Hepatocyte (in vitro differentiated cells): ENCODE measurements at regions not wholly inside any gene's neighbourhood (a gene's known extent, or its start where the extent isn't known, plus 50 kb on each side); places are given as distances from the start of the nearest gene placed in this dataset.

Experiments
- DNase-seq: peaks from one replicate; pipeline ENCODE4 v3.0.0-alpha.2; 2016; ENCODE audit warnings: low spot score
- H2AFZ ChIP-seq: fragments of 200-600 bp; sonication (generic); 2 replicates; pipeline ENCODE4 v1.6.0; 2016; ENCODE audit warnings: antibody characterized with exemption, mild to moderate bottlenecking
- H3K27ac ChIP-seq: fragments of 200-600 bp; sonication (generic); 2 replicates; pipeline ENCODE4 v1.5.1; 2016; ENCODE audit warnings: mild to moderate bottlenecking
- H3K27me3 ChIP-seq: fragments of 200-600 bp; sonication (generic); 2 replicates; pipeline ENCODE4 v1.6.1; 2016
- H3K36me3 ChIP-seq: fragments of 200-600 bp; sonication (generic); replicated peaks from 2 replicates; pipeline ENCODE4 v1.5.1; 2016; ENCODE audit warnings: low read depth; ENCODE audit not compliant: insufficient read depth
- H3K4me1 ChIP-seq: fragments of 200-600 bp; sonication (generic); 2 replicates; pipeline ENCODE4 v1.5.1; 2016; ENCODE audit warnings: mild to moderate bottlenecking, moderate library complexity; ENCODE audit not compliant: insufficient read depth
- H3K4me2 ChIP-seq: fragments of 200-600 bp; sonication (generic); 2 replicates; pipeline ENCODE4 v1.6.0; 2016
- H3K4me3 ChIP-seq: fragments of 200-600 bp; sonication (generic); 2 replicates; pipeline ENCODE4 v1.5.1; 2016; ENCODE audit warnings: mild to moderate bottlenecking
- H3K79me2 ChIP-seq: fragments of 200-600 bp; sonication (generic); 2 replicates; pipeline ENCODE4 v1.6.0; 2017; ENCODE audit warnings: mild to moderate bottlenecking
- H3K9me2 ChIP-seq: fragments of 200-600 bp; sonication (generic); replicated peaks from 2 replicates; pipeline ENCODE4 v1.6.0; 2017; ENCODE audit warnings: mild to moderate bottlenecking; ENCODE audit not compliant: insufficient read depth
- H3K9me3 ChIP-seq: fragments of 200-600 bp; sonication (generic); 2 replicates; pipeline ENCODE4 v1.5.1; 2016; ENCODE audit warnings: low read depth, mild to moderate bottlenecking
- H4K20me1 ChIP-seq: fragments of 200-600 bp; sonication (generic); 2 replicates; pipeline ENCODE4 v1.6.0; 2016; ENCODE audit warnings: mild to moderate bottlenecking; ENCODE audit not compliant: insufficient read depth, poor library complexity, severe bottlenecking
- EZH2 ChIP-seq: fragments of 200-600 bp; sonication (generic); IDR thresholded peaks from 2 replicates; pipeline ENCODE4 v1.6.1; 2016; ENCODE audit warnings: antibody characterized with exemption, mild to moderate bottlenecking, borderline replicate concordance
- EZH2phosphoT487 ChIP-seq: fragments of 200-600 bp; sonication (generic); IDR thresholded peaks from one replicate; pipeline ENCODE4 v1.6.1; 2018; ENCODE audit warnings: antibody characterized with exemption, mild to moderate bottlenecking, low read depth, moderate library complexity; ENCODE audit not compliant: unreplicated experiment, severe bottlenecking
- WGBS: methylation state at CpG from one replicate; pipeline ENCODE4 v1.1.6; 2016; ENCODE audit warnings: low lambda C conversion rate; ENCODE audit errors: missing lambda C conversion rate; 5-methylcytosine and 5-hydroxymethylcytosine counted together
- TF ChIP-seq, protein P1 (sequence below): fragments of 200-600 bp; sonication (generic); IDR thresholded peaks from 2 replicates; pipeline ENCODE4 v1.5.1; 2016; ENCODE audit warnings: antibody characterized with exemption, mild to moderate bottlenecking; ENCODE audit not compliant: poor library complexity

DNA sequence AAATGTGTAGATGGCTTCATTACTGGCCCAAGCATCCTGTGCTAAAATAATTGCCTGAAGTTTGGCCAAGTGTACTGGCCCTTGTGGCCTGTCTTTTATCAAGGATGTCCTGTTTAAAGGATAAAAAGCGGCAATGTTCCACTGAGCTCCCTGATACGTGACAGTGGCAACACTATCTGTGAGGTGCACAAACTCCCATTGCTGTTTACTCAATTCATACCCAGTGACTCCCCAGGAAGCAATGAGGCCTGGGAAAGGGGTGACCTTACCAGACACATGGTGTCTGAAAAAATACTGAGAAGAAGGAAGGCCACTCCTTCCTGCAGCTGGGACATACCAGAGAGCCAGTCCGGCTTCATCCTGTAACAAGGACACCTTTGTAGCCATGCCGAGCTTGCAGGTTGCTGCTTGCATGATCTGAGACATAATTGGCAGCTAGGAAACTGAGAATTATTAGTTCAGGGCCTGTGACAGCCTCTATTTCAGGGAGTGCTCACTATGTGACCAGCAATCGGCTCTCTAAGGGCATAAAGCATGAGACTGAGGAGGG, 198.5 kb upstream of the LRATD1 start:
- H3K79me2 ChIP-seq = no peaks in the 10 kb centered on the region
- no peak overlapping the region for H3K27ac ChIP-seq
- H4K20me1 ChIP-seq = no peaks in the 10 kb centered on the region
- WGBS = 94% methylated on average over 5 of the region's 5 CpGs
- H3K4me1 ChIP-seq = no peaks in the 10 kb centered on the region
- no peaks in the 10 kb centered on the region for H3K9me3 ChIP-seq
- H3K4me2 ChIP-seq = no peak overlapping the region
- TF ChIP-seq EZH2phosphoT487 (no peak), EZH2 (no peak)
- TF ChIP-seq, protein P1, sequence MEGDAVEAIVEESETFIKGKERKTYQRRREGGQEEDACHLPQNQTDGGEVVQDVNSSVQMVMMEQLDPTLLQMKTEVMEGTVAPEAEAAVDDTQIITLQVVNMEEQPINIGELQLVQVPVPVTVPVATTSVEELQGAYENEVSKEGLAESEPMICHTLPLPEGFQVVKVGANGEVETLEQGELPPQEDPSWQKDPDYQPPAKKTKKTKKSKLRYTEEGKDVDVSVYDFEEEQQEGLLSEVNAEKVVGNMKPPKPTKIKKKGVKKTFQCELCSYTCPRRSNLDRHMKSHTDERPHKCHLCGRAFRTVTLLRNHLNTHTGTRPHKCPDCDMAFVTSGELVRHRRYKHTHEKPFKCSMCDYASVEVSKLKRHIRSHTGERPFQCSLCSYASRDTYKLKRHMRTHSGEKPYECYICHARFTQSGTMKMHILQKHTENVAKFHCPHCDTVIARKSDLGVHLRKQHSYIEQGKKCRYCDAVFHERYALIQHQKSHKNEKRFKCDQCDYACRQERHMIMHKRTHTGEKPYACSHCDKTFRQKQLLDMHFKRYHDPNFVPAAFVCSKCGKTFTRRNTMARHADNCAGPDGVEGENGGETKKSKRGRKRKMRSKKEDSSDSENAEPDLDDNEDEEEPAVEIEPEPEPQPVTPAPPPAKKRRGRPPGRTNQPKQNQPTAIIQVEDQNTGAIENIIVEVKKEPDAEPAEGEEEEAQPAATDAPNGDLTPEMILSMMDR = no peak
- no peaks in the 10 kb centered on the region for H3K9me2 ChIP-seq
- H3K4me3 ChIP-seq = no peak overlapping the region
- no peak for DNase-seq
- H3K36me3 ChIP-seq = no peaks in the 10 kb centered on the region
- H3K27me3 ChIP-seq = no peaks in the 10 kb centered on the region
- no peak overlapping the region for H2AFZ ChIP-seq

DNA sequence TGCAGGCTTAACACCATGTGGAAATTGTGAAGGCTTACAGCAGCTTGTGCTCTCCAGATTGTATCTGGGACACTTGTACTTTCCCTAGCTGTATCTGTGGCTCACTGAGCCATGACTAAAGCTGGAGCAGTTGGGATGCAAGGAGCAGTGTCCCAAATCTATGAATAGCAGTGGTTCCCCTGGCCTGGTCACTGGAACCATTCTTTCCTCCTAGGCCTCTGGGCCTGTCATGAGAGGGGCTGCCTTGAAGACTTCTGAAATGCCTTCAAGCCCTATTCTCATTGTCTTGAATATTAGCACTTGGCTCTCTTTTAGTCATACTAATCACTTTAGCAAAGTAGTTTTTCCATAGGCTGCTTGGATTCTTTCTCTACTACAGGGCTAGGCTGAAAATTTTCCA, 186.8 kb upstream of the LRATD1 start:
- Histone ChIP-seq H4K20me1 (no peaks in the 10 kb centered on the region), H3K4me1 (no peaks in the 10 kb centered on the region), H3K27ac (no peak overlapping the region), H2AFZ (no peak overlapping the region), H3K9me2 (no peaks in the 10 kb centered on the region), H3K4me3 (no peak overlapping the region), H3K4me2 (no peak overlapping the region), H3K27me3 (no peaks in the 10 kb centered on the region), H3K9me3 (no peaks in the 10 kb centered on the region), H3K36me3 (no peaks in the 10 kb centered on the region), H3K79me2 (no peaks in the 10 kb centered on the region)
- DNase-seq = no peak
- TF ChIP-seq EZH2 = no peak
- TF ChIP-seq, protein P1 = no peak
- no peak for TF ChIP-seq EZH2phosphoT487

DNA sequence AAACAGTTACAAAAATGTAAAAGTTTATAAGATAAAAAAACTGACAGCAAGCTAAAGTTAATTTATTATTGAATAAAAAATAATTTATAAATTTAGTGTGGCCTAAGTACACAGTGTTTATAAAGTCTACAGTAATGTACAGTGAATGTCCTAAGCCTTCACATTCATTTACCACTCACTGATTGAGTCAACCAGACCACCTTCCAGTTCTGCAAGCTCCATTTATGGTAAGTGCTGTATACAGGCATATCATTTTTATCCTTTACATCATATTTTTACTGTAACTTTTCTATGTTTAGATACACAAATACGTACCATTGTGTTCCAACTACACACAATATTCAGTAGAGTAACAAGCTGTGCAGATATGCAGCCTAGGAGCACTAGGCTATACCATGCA, 184.2 kb upstream of the LRATD1 start:
- H3K9me3 ChIP-seq = no peaks in the 10 kb centered on the region
- H4K20me1 ChIP-seq = no peaks in the 10 kb centered on the region
- no peaks in the 10 kb centered on the region for H3K36me3 ChIP-seq
- H3K4me1 ChIP-seq = no peaks in the 10 kb centered on the region
- no peaks in the 10 kb centered on the region for H3K9me2 ChIP-seq
- H3K4me2 ChIP-seq = no peak overlapping the region
- no peak overlapping the region for H3K27ac ChIP-seq
- no peak overlapping the region for H2AFZ ChIP-seq
- TF ChIP-seq EZH2phosphoT487 (no peak), EZH2 (no peak)
- TF ChIP-seq, protein P1 = no peak
- H3K27me3 ChIP-seq = no peaks in the 10 kb centered on the region
- DNase-seq = no peak
- WGBS = 70% methylated on average over 1 of the region's 1 CpG
- H3K4me3 ChIP-seq = no peak overlapping the region
- H3K79me2 ChIP-seq = no peaks in the 10 kb centered on the region

DNA sequence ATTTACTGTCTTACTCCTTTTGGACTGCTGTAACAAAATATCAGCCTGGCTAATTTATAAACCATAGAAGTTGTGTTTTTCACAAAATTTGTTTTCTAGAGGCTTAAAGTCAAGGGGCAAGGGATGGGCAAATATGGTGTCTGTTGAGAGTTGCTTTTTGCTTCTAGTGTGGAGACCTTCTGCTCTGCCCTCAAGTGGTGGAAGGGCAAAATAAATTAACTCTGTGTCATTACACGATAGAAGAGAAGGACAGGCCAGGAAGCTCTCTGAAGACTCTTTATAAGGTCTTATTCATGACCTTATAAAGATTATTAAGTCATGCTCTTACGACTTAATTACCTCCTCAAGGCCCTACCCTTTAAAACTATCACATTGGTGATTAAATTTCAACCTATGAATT, 181.2 kb upstream of the LRATD1 start:
- Histone ChIP-seq H3K4me3 (no peak overlapping the region), H3K9me2 (no peaks in the 10 kb centered on the region)
- no peak for TF ChIP-seq EZH2phosphoT487
- TF ChIP-seq, protein P1 = no peak
- TF ChIP-seq EZH2 = no peak

More for the DNA sequence above, 181.2 kb upstream of the LRATD1 start:
- Histone ChIP-seq H3K27ac (no peak overlapping the region), H3K4me1 (no peaks in the 10 kb centered on the region), H4K20me1 (no peaks in the 10 kb centered on the region), H3K4me2 (no peak overlapping the region), H2AFZ (no peak overlapping the region), H3K27me3 (no peaks in the 10 kb centered on the region), H3K79me2 (no peaks in the 10 kb centered on the region), H3K9me3 (no peaks in the 10 kb centered on the region), H3K36me3 (no peaks in the 10 kb centered on the region)
- DNase-seq = no peak
- WGBS = 74% methylated on average over 2 of the region's 2 CpGs
